ENCODE measurements at regions not wholly inside any gene's neighbourhood (a gene's known extent, or its start where the extent isn't known, plus 50 kb on each side); places are given as distances from the start of the nearest gene placed in this dataset.

DNA sequence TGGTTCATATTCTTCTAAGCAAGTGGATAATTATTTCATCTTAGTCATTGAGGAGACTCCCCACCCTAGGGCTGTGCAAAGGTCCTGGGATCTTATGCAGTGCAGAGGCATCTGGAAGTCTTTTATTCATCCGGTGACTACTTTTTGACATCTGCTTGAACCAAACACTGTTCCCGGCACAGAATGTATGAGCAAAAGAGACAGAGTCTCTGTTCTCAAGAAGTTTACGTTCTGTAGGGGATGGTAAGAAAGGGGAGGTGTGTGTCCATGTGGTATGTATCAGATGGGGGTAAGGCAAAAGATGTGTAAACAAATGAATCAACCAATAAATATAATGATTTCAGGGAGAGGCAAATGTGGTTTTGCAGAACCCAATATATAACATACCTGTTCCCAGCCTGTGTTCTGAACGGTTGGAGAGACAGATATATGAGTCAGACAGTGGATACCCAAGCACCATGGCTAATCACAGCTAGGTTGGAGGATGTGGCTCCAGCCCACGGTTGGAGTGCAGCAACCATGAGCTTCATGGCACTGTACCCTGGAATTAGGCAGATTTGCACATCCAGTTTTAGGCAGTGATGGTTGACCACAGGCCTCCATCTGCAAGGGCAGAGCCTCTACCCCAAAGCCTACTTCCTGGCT, 75.1 kb upstream of the CADM1 start:
- CTCF ChIA-PET, result no interaction called here
- TF ChIP-seq, protein P1, sequence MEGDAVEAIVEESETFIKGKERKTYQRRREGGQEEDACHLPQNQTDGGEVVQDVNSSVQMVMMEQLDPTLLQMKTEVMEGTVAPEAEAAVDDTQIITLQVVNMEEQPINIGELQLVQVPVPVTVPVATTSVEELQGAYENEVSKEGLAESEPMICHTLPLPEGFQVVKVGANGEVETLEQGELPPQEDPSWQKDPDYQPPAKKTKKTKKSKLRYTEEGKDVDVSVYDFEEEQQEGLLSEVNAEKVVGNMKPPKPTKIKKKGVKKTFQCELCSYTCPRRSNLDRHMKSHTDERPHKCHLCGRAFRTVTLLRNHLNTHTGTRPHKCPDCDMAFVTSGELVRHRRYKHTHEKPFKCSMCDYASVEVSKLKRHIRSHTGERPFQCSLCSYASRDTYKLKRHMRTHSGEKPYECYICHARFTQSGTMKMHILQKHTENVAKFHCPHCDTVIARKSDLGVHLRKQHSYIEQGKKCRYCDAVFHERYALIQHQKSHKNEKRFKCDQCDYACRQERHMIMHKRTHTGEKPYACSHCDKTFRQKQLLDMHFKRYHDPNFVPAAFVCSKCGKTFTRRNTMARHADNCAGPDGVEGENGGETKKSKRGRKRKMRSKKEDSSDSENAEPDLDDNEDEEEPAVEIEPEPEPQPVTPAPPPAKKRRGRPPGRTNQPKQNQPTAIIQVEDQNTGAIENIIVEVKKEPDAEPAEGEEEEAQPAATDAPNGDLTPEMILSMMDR (IDR thresholded peaks at IDR 0.05; ENCODE audit: insufficient read depth in 1 of 2, low read depth in 1 of 2, low read length in 1 of 2, severe bottlenecking in 1 of 2, unreplicated experiment in 1 of 2), result no peak

DNA sequence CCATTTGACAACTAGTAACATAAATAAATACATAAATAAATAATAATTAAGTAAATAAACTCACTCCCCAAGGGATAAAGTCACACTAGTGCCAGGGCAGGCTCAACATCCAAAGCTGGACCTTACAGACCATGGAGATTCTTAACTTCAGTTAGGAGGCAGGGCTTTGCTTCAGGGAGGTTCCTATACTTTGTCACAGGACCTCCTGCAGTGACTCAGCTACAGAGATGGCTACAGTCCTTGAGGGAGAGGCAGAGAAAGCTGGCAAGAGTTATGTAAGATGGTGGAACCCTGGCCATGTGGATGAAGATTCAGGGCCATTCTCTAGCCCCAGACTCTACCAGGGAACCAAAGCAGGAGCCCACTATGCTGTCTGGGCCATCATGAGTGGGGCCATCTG, 74.1 kb upstream of the CADM1 start:
- H3K27me3 Mint-ChIP-seq (ENCODE audit: insufficient read depth, unreplicated experiment), result no peaks in the 10 kb centered on the region

More for the DNA sequence above, 75.1 kb upstream of the CADM1 start:
- intact Hi-C loops (cut with micrococcal nuclease; ENCODE audit: unreplicated experiment), result no loop called here
- DNase-seq, result no peak
- no peak overlapping the region for H3K4me3 Mint-ChIP-seq (ENCODE audit: unreplicated experiment)
- Histone ChIP-seq H3K27me3 (replicated peaks; ENCODE audit: control insufficient read depth, insufficient read depth, low read length) (no peaks in the 10 kb centered on the region), H3K9me3 (no peaks in the 10 kb centered on the region), H3K36me3 (ENCODE audit: control insufficient read depth, insufficient read depth, low read length) (no peaks in the 10 kb centered on the region), H3K4me3 (ENCODE audit: low read depth, low read length) (no peak overlapping the region), H3K4me1 (no peaks in the 10 kb centered on the region)
- BruUV-seq (replicated peaks), result no TSS peak
- no peaks in the 10 kb centered on the region for H3K36me3 Mint-ChIP-seq (ENCODE audit: insufficient read depth, unreplicated experiment)
- no peak overlapping the region for H3K27ac Mint-ChIP-seq (ENCODE audit: unreplicated experiment)
- no peaks in the 10 kb centered on the region for H3K27me3 Mint-ChIP-seq (ENCODE audit: insufficient read depth, unreplicated experiment)
- no peaks in the 10 kb centered on the region for H3K9me3 Mint-ChIP-seq (ENCODE audit: unreplicated experiment)
- H3K4me1 Mint-ChIP-seq (ENCODE audit: low read depth, unreplicated experiment), result peaks cover 6% of the 10 kb centered on the region
- POLR2A ChIA-PET, result interaction anchor here (0.6 kb wide), 1 partner anchor 353 kb away, joined by 4 read pairs; no protein-coding TSS in a partner anchor

DNA sequence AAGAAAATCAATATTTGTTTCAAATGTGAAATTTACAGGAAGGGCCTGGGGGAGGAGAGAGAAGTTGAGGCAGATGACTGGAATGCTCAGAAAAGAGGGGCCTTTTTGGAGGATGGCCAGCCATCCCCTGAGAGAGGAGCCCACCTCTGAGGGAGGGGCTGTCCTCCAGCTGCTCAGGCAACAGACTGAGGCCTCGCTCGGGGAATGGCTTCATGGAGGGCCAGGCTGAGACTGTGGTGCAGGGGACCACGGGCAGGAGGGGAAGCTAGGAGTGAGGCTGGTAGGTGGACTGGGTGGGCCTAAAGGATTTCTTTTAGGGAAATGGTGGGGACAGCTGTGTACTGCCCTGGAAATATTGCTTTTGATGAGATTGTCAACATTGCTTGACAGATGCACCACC, 73.5 kb upstream of the CADM1 start:
- Mint-ChIP-seq H3K27me3 (ENCODE audit: insufficient read depth, unreplicated experiment) (no peaks in the 10 kb centered on the region), H3K36me3 (ENCODE audit: insufficient read depth, unreplicated experiment) (no peaks in the 10 kb centered on the region), H3K27ac (ENCODE audit: unreplicated experiment) (no peak overlapping the region), H3K4me1 (ENCODE audit: low read depth, unreplicated experiment) (peaks cover 6% of the 10 kb centered on the region), H3K9me3 (ENCODE audit: unreplicated experiment) (no peaks in the 10 kb centered on the region), H3K4me3 (ENCODE audit: unreplicated experiment) (no peak overlapping the region)
- Histone ChIP-seq H3K36me3 (ENCODE audit: control insufficient read depth, insufficient read depth, low read length) (no peaks in the 10 kb centered on the region), H3K4me3 (ENCODE audit: low read depth, low read length) (no peak overlapping the region), H3K27me3 (replicated peaks; ENCODE audit: control insufficient read depth, insufficient read depth, low read length) (no peaks in the 10 kb centered on the region), H3K9me3 (no peaks in the 10 kb centered on the region), H3K4me1 (no peaks in the 10 kb centered on the region)
- intact Hi-C loops (cut with micrococcal nuclease; ENCODE audit: unreplicated experiment), result no loop called here
- no peak for DNase-seq
- BruUV-seq (replicated peaks), result no TSS peak
- ChIA-PET CTCF (no interaction called here), POLR2A (no interaction called here)
- TF ChIP-seq, protein P1 (IDR thresholded peaks at IDR 0.05; ENCODE audit: insufficient read depth in 1 of 2, low read depth in 1 of 2, low read length in 1 of 2, severe bottlenecking in 1 of 2, unreplicated experiment in 1 of 2), result no peak

More for the DNA sequence above, 74.1 kb upstream of the CADM1 start:
- Mint-ChIP-seq H3K9me3 (ENCODE audit: unreplicated experiment) (no peaks in the 10 kb centered on the region), H3K27ac (ENCODE audit: unreplicated experiment) (no peak overlapping the region), H3K4me3 (ENCODE audit: unreplicated experiment) (no peak overlapping the region), H3K4me1 (ENCODE audit: low read depth, unreplicated experiment) (peaks cover 6% of the 10 kb centered on the region), H3K36me3 (ENCODE audit: insufficient read depth, unreplicated experiment) (no peaks in the 10 kb centered on the region)
- ChIA-PET POLR2A (no interaction called here), CTCF (no interaction called here)
- H3K36me3 ChIP-seq (ENCODE audit: control insufficient read depth, insufficient read depth, low read length), result no peaks in the 10 kb centered on the region
- no peak overlapping the region for H3K4me3 ChIP-seq (ENCODE audit: low read depth, low read length)
- BruUV-seq (replicated peaks), result no TSS peak
- no peak for DNase-seq
- intact Hi-C loops (cut with micrococcal nuclease; ENCODE audit: unreplicated experiment), result no loop called here
- TF ChIP-seq, protein P1 (IDR thresholded peaks at IDR 0.05; ENCODE audit: insufficient read depth in 1 of 2, low read depth in 1 of 2, low read length in 1 of 2, severe bottlenecking in 1 of 2, unreplicated experiment in 1 of 2), result no peak
- H3K27me3 ChIP-seq (replicated peaks; ENCODE audit: control insufficient read depth, insufficient read depth, low read length), result no peaks in the 10 kb centered on the region
- no peaks in the 10 kb centered on the region for H3K9me3 ChIP-seq
- no peaks in the 10 kb centered on the region for H3K4me1 ChIP-seq

Data from Caco-2 (cell line).